ENCODE measurements at regions not wholly inside any gene's neighbourhood (a gene's known extent, or its start where the extent isn't known, plus 50 kb on each side); places are given as distances from the start of the nearest gene placed in this dataset.

GRCh38 chr2:142755191-142755590, 122.3 kb upstream of the KYNU start:
- CTCF ChIA-PET, result no interaction called here
- no peak for ATAC-seq (ENCODE audit: low read depth)

GRCh38 chr2:142754182-142754581, 123.3 kb upstream of the KYNU start:
- no peak for ATAC-seq (ENCODE audit: low read depth)

More at GRCh38 chr2:142755191-142755590, 122.3 kb upstream of the KYNU start:
- intact Hi-C loops (cut with micrococcal nuclease), result no loop called here
- Mint-ChIP-seq H3K9me3 (no peaks in the 10 kb centered on the region), H3K4me1 (no peaks in the 10 kb centered on the region), H3K27ac (no peak overlapping the region), H3K27me3 (no peaks in the 10 kb centered on the region), H3K4me3 (no peak overlapping the region), H3K36me3 (ENCODE audit: low read depth) (no peaks in the 10 kb centered on the region)
- DNase-seq, result no peak
- TF ChIP-seq, protein P1, sequence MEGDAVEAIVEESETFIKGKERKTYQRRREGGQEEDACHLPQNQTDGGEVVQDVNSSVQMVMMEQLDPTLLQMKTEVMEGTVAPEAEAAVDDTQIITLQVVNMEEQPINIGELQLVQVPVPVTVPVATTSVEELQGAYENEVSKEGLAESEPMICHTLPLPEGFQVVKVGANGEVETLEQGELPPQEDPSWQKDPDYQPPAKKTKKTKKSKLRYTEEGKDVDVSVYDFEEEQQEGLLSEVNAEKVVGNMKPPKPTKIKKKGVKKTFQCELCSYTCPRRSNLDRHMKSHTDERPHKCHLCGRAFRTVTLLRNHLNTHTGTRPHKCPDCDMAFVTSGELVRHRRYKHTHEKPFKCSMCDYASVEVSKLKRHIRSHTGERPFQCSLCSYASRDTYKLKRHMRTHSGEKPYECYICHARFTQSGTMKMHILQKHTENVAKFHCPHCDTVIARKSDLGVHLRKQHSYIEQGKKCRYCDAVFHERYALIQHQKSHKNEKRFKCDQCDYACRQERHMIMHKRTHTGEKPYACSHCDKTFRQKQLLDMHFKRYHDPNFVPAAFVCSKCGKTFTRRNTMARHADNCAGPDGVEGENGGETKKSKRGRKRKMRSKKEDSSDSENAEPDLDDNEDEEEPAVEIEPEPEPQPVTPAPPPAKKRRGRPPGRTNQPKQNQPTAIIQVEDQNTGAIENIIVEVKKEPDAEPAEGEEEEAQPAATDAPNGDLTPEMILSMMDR (IDR thresholded peaks at IDR 0.05), result no peak
- POLR2A ChIA-PET, result no interaction called here

GRCh38 chr2:142750858-142751257, 126.6 kb upstream of the KYNU start:
- Mint-ChIP-seq H3K4me3 (no peak overlapping the region), H3K27ac (no peak overlapping the region), H3K4me1 (no peaks in the 10 kb centered on the region), H3K9me3 (no peaks in the 10 kb centered on the region), H3K36me3 (ENCODE audit: low read depth) (no peaks in the 10 kb centered on the region), H3K27me3 (no peaks in the 10 kb centered on the region)
- CTCF ChIA-PET, result no interaction called here
- intact Hi-C loops (cut with micrococcal nuclease), result no loop called here
- DNase-seq (no peak), ATAC-seq (ENCODE audit: low read depth) (no peak)
- TF ChIP-seq, protein P1 (IDR thresholded peaks at IDR 0.05), result no peak
- POLR2A ChIA-PET, result no interaction called here

More at GRCh38 chr2:142754182-142754581, 123.3 kb upstream of the KYNU start:
- ChIA-PET POLR2A (no interaction called here), CTCF (no interaction called here)
- Mint-ChIP-seq H3K27ac (no peak overlapping the region), H3K27me3 (no peaks in the 10 kb centered on the region), H3K36me3 (ENCODE audit: low read depth) (no peaks in the 10 kb centered on the region), H3K4me3 (no peak overlapping the region), H3K9me3 (no peaks in the 10 kb centered on the region), H3K4me1 (no peaks in the 10 kb centered on the region)
- TF ChIP-seq, protein P1 (IDR thresholded peaks at IDR 0.05), result no peak
- DNase-seq, result no peak
- intact Hi-C loops (cut with micrococcal nuclease), result no loop called here

GRCh38 chr2:142748559-142749099, 128.8 kb upstream of the KYNU start:
- DNase-seq (no peak), ATAC-seq (ENCODE audit: low read depth) (no peak)
- Mint-ChIP-seq H3K27me3 (no peaks in the 10 kb centered on the region), H3K4me1 (no peaks in the 10 kb centered on the region), H3K4me3 (no peak overlapping the region), H3K9me3 (no peaks in the 10 kb centered on the region), H3K27ac (no peak overlapping the region), H3K36me3 (ENCODE audit: low read depth) (no peaks in the 10 kb centered on the region)
- ChIA-PET POLR2A (no interaction called here), CTCF (no interaction called here)
- TF ChIP-seq, protein P1 (IDR thresholded peaks at IDR 0.05), result no peak
- intact Hi-C loops (cut with micrococcal nuclease), result no loop called here

GRCh38 chr2:142745691-142746090, 131.8 kb upstream of the KYNU start:
- intact Hi-C loops (cut with micrococcal nuclease), result no loop called here

More at GRCh38 chr2:142745691-142746090, 131.8 kb upstream of the KYNU start:
- Mint-ChIP-seq H3K4me3 (no peak overlapping the region), H3K36me3 (ENCODE audit: low read depth) (no peaks in the 10 kb centered on the region), H3K4me1 (no peaks in the 10 kb centered on the region), H3K9me3 (peaks cover 3% of the 10 kb centered on the region), H3K27ac (no peak overlapping the region), H3K27me3 (no peaks in the 10 kb centered on the region)
- POLR2A ChIA-PET, result no interaction called here
- ATAC-seq (ENCODE audit: low read depth) (no peak), DNase-seq (no peak)
- CTCF ChIA-PET, result no interaction called here
- TF ChIP-seq, protein P1 (IDR thresholded peaks at IDR 0.05), result no peak
